Islet precursor cell (in vitro differentiated cells): ENCODE measurements at regions not wholly inside any gene's neighbourhood (a gene's known extent, or its start where the extent isn't known, plus 50 kb on each side); places are given as distances from the start of the nearest gene placed in this dataset.

Experiments
- DNase-seq: peaks from one replicate; pipeline ENCODE4 v3.0.0-alpha.2; 2018

DNA sequence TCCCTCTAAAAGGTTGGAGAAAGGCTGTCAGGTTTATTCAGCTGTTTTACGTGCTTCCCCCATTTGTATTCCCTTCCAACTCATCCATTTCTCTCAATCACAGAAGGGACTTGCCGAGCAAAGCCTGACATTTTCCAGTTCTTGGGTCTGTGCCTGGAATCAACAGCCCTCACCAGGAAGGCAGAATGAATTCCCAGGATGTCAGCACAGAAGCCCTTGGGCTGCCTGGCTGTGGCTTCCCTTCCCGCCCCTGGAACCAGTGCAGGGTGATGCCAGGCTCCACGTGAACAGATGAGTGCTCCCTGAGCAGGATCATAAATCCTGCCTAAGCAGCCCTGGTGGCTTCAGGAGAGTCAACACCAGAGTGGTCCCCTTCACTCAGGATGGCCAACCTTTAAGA is 86.1 kb upstream of the CD83 start:
- DNase-seq: no peak

- peak; percentile 92 for DNase-seq
These were observed 82.3 kb upstream of the CD83 start for GRCh38 chr6:14035071-14035847.

GRCh38 chr6:14035874-14036273 is 81.7 kb upstream of the CD83 start:
- DNase-seq: no peak

DNA sequence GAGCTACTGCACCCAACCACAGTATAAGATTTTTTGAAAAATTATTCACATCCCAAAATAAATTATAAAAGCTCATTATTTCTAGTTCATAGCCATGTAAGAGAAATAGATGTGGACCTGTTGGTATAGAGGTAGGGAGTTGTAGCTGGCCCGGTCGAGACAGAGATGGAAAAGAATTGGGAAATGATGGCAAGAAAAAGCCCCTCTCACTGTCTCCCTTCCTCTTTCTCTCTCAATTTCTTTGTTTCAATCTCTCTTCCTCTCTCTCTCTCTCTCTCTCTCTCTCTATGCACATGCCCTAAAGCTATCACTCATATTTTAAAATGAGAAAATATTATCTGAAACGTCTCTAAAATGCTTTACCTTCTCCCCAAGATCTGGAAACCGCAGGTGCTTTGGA is 80.7 kb upstream of the CD83 start:
- DNase-seq: no peak

- no peak for DNase-seq
These were observed 79.9 kb upstream of the CD83 start for GRCh38 chr6:14037402-14038277.

GRCh38 chr6:14038467-14039437 is 78.8 kb upstream of the CD83 start:
- DNase-seq: no peak

- DNase-seq: no peak
These were observed 77.5 kb upstream of the CD83 start for GRCh38 chr6:14040042-14040441.

DNA sequence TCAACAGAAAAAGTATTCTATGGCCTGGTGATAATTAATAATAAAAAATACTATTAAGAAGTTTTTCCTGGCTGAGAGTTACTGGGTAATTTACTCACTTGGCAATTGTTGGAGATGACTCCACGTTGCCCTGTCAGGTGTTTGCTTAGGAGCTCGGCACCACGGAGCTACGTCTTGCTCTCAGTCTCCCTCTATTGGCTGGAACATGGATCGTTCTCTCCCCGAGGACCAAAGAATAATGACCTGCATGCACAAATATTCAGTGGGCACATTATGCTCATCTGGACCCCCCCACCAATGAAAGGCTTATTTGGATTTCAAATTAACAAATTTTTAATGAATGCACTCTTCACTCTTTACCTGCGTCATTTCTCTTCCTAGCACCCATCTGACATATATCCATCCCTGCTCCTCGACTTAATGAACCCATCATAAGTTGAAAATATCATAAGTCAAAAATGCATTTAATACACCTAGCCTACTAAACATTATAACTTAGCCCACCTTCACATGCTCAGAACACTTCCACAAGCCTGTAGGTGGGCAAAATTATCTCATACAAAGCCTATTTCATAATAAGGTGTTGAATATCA is 71.0 kb upstream of the CD83 start:
- DNase-seq: peak; percentile 63

GRCh38 chr6:14047151-14047740 is 70.3 kb upstream of the CD83 start:
- no peak for DNase-seq

DNA sequence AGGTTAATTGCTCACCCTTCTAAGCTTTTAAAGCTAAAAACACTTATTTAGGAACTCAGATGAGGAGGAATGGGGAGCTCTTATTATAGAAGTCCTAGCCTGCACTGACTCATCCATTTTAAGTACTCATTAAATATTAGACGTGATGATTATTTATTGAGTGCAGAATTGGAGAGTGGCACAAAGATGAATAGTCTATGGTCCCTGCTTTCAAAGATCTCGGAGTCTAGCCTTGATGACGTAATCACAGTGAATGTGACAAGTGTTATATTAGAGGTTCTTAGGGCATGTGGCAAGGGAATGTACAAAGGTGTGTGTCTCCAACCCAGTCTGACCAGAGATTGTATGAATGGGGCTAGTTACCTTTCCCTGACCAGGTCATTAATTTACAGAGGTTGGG is 68.7 kb upstream of the CD83 start:
- DNase-seq: no peak

GRCh38 chr6:14051355-14051754 is 66.2 kb upstream of the CD83 start:
- no peak for DNase-seq

DNA sequence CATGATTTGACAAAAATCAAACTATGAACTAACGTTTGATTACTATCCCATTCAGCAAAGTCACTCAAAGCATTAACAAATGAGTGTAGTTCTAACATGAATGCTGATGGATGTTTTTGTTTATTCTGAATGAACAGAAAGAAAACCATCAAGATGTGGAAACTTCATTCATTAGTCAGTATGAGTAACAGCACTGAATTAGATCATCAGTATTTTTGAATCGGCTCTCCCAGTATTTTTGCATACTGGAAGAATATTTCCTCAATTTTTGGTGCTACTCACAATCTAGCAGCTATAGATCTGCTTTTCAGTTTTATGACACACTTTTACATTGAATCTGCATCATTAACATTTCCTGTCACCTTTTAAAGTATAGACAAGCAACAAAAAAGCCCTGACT is 63.8 kb upstream of the CD83 start:
- no peak for DNase-seq

GRCh38 chr6:14055541-14055940 is 62.0 kb upstream of the CD83 start:
- no peak for DNase-seq

GRCh38 chr6:14058029-14058695 is 59.4 kb upstream of the CD83 start:
- DNase-seq: no peak

- DNase-seq: no peak
These were observed 58.8 kb upstream of the CD83 start for GRCh38 chr6:14058735-14059134.

- DNase-seq: no peak
These were observed 57.7 kb upstream of the CD83 start for GRCh38 chr6:14059791-14060436.

GRCh38 chr6:14060971-14061370 is 56.6 kb upstream of the CD83 start:
- no peak for DNase-seq

GRCh38 chr6:14061643-14062042 is 55.9 kb upstream of the CD83 start:
- DNase-seq: no peak

DNA sequence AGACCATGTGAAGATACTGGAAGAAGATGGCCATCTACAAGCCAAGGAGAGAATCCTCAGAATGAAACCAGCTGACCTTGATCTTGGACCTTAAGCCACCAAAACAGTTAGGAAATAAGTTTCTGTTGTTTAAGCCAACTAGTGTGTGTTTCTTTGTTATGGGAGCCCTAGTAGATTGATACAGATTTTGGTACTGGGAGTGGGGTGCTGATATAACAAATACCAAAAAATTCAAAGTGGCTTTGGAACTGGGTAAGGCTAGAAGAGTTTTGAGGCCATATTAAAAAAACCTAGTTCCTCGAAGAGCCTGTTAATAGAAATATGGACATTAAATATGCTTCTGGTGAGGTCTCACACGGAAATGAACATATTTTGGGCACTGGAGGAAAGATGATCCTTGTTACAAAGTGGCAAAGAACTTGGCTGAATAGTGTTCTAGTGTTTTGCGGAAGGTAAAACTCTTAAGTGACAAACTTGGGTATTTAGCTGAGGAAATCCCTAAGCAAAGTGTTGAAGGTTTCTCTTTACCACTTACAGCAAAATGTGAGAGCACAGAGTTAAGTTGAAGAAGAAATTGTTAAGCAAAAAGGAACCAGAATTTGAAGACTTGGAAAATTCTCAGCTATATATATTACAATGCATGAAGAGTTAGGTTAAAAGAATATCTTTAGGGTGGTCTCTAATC is 55.1 kb upstream of the CD83 start:
- DNase-seq: no peak

- no peak for DNase-seq
These were observed 53.8 kb upstream of the CD83 start for GRCh38 chr6:14063756-14064155.
